ENCODE measurements at regions not wholly inside any gene's neighbourhood (a gene's known extent, or its start where the extent isn't known, plus 50 kb on each side); places are given as distances from the start of the nearest gene placed in this dataset.

DNA sequence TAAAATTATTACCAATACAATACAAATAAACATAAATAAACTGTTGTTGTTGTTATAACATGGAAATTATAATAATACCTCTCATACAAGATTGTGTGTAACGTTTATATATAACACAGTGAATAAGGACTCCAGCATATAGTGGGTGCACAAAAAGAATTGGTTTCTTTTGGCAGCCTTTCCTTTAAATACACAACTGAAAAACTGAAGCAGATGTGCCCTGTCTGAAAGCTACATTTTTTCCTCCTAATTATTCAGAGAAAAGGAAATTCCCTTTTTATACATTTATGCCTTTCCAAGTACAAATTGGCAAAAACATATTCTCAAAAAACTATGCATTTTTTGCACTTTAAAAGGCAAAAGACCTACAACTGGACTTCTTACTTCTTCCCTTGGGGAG lies 928.9 kb upstream of the NR2F2 start:
- TF ChIP-seq, protein P1, sequence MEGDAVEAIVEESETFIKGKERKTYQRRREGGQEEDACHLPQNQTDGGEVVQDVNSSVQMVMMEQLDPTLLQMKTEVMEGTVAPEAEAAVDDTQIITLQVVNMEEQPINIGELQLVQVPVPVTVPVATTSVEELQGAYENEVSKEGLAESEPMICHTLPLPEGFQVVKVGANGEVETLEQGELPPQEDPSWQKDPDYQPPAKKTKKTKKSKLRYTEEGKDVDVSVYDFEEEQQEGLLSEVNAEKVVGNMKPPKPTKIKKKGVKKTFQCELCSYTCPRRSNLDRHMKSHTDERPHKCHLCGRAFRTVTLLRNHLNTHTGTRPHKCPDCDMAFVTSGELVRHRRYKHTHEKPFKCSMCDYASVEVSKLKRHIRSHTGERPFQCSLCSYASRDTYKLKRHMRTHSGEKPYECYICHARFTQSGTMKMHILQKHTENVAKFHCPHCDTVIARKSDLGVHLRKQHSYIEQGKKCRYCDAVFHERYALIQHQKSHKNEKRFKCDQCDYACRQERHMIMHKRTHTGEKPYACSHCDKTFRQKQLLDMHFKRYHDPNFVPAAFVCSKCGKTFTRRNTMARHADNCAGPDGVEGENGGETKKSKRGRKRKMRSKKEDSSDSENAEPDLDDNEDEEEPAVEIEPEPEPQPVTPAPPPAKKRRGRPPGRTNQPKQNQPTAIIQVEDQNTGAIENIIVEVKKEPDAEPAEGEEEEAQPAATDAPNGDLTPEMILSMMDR (IDR thresholded peaks at IDR 0.05; ENCODE audit: low read length), result no peak
- no peak for TF ChIP-seq EZH2 (IDR thresholded peaks at IDR 0.05; ENCODE audit: borderline replicate concordance, low read length)
